Left renal cortex interstitium (tissue), 4 donors: ENCODE measurements at regions not wholly inside any gene's neighbourhood (a gene's known extent, or its start where the extent isn't known, plus 50 kb on each side); places are given as distances from the start of the nearest gene placed in this dataset.
A peak's percentile ranks its signal among the peaks of the same experiment; 100 is the strongest.

Experiments used
- DNase-seq, 4 donors: peaks; one replicate each; pipeline ENCODE4 v3.0.0-alpha.2; 2013; ENCODE audit warnings: low read depth in 4 of 4, low spot score in 2 of 4, missing footprints in 1 of 4

GRCh38 chr2:160862226-160862625 lies 298.0 kb upstream of the TANK start:
- DNase-seq = no peak

GRCh38 chr2:160868891-160869290 lies 291.3 kb upstream of the TANK start:
- no peak for DNase-seq

- DNase-seq = no peak
Measured at GRCh38 chr2:160869411-160869810, 290.8 kb upstream of the TANK start.

GRCh38 chr2:160870729-160871465 lies 289.3 kb upstream of the TANK start:
- DNase-seq = peak in 3 of 4 donors; percentile 22 to 29 (median 26)

- no peak for DNase-seq
Measured at GRCh38 chr2:160871953-160872352, 288.3 kb upstream of the TANK start.

- DNase-seq = no peak
Measured at GRCh38 chr2:160876029-160876428, 284.2 kb upstream of the TANK start.

- no peak for DNase-seq
Measured at GRCh38 chr2:160876765-160877164, 283.5 kb upstream of the TANK start.

- DNase-seq = no peak
Measured at GRCh38 chr2:160878618-160879017, 281.6 kb upstream of the TANK start.

GRCh38 chr2:160882906-160883305 lies 277.3 kb upstream of the TANK start:
- no peak for DNase-seq

- DNase-seq = no peak
Measured at GRCh38 chr2:160884056-160884455, 276.2 kb upstream of the TANK start.

GRCh38 chr2:160889439-160890170 lies 270.6 kb upstream of the TANK start:
- no peak for DNase-seq

- DNase-seq = no peak
Measured at GRCh38 chr2:160890667-160891352, 269.4 kb upstream of the TANK start.

GRCh38 chr2:160891353-160891740 lies 268.9 kb upstream of the TANK start:
- no peak for DNase-seq

GRCh38 chr2:160892204-160892603 lies 268.0 kb upstream of the TANK start:
- DNase-seq = no peak

GRCh38 chr2:160893581-160893980 lies 266.6 kb upstream of the TANK start:
- DNase-seq = no peak

GRCh38 chr2:160898581-160899307 lies 261.5 kb upstream of the TANK start:
- DNase-seq = no peak

- no peak for DNase-seq
Measured at GRCh38 chr2:160901613-160902012, 258.6 kb upstream of the TANK start.

- DNase-seq = no peak
Measured at GRCh38 chr2:160905862-160906261, 254.4 kb upstream of the TANK start.

- no peak for DNase-seq
Measured at GRCh38 chr2:160906878-160907277, 253.3 kb upstream of the TANK start.

GRCh38 chr2:160907738-160908137 lies 252.5 kb upstream of the TANK start:
- no peak for DNase-seq

GRCh38 chr2:160908157-160908556 lies 252.1 kb upstream of the TANK start:
- DNase-seq = no peak
